Kidney (tissue), 13 donors: ENCODE measurements at regions not wholly inside any gene's neighbourhood (a gene's known extent, or its start where the extent isn't known, plus 50 kb on each side); places are given as distances from the start of the nearest gene placed in this dataset.

ENCODE experiments used
- DNase-seq, 5 donors: peaks; one replicate each; pipeline ENCODE4 v3.0.0-alpha.2; 2013 to 2020
- FAIRE-seq: peaks from 2 replicates; lab custom pipeline; 2012; peaks lifted over from hg19 to GRCh38; lab: Jason Lieb, UNC
- H3K27ac ChIP-seq, 2 donors: one replicate each; pipeline ENCODE4 v1.7.0; 2013; ENCODE audit warnings: low read depth in 2 of 2, low read length in 2 of 2, inconsistent platforms in 1 of 2
- H3K27me3 ChIP-seq: one replicate; pipeline ENCODE4 v1.7.1; 2013; ENCODE audit warnings: low read length, inconsistent platforms; ENCODE audit not compliant: control insufficient read depth, insufficient read depth
- H3K36me3 ChIP-seq, 3 donors: one replicate each; pipeline versions ENCODE4 v1.7.0 to v1.7.1; 2013; ENCODE audit warnings: low read length in 3 of 3, control low read depth in 1 of 3, inconsistent platforms in 1 of 3; ENCODE audit not compliant: insufficient read depth in 3 of 3, control insufficient read depth in 2 of 3
- H3K4me1 ChIP-seq, 3 donors: one replicate each; pipeline versions ENCODE4 v1.7.0 to v1.7.1; 2013; ENCODE audit warnings: low read length in 3 of 3, inconsistent platforms in 1 of 3, low read depth in 1 of 3; ENCODE audit not compliant: control insufficient read depth in 2 of 3, insufficient read depth in 2 of 3
- H3K4me3 ChIP-seq, 3 donors: one replicate each; pipeline versions ENCODE4 v1.7.0 to v1.8.1; 2013; ENCODE audit warnings: low read length in 3 of 3, control low read depth in 1 of 3, inconsistent platforms in 1 of 3
- H3K9ac ChIP-seq, 3 donors: one replicate each; pipeline versions ENCODE4 v1.7.0 to v1.7.1; 2013; ENCODE audit warnings: low read length in 3 of 3, control low read depth in 1 of 3, inconsistent platforms in 1 of 3
- H3K9me3 ChIP-seq, 3 donors: one replicate each; pipeline versions ENCODE4 v1.7.0 to v1.7.1; 2013; ENCODE audit warnings: low read length in 3 of 3, control low read depth in 1 of 3, inconsistent platforms in 1 of 3; ENCODE audit not compliant: control insufficient read depth in 2 of 3, insufficient read depth in 1 of 3
- CTCF ChIP-seq: IDR thresholded peaks from 3 replicates; pipeline ENCODE4 v1.5.1; 2012; ENCODE audit warnings: mild to moderate bottlenecking, moderate library complexity, borderline replicate concordance; ENCODE audit not compliant: insufficient read depth; ENCODE audit errors: extremely low read depth
- intact Hi-C: fragments of 100-400 bp; cut with DNase I; formaldehyde crosslinking; loops from one replicate; pipeline ENCODE4 v1.11.1; 2022
- donor health status: control.
- donor health status: control.
- donor health status: control.
- donor health status: control.
- donor health status: control.
- donor health status: DM: yes; HTN: yes; CAD: no.
- donor health status: Normal renal cell carcinoma (clear cell type).

GRCh38 chr7:138259675-138260074, 183.4 kb downstream of the AKR1D1 start:
- FAIRE-seq (no peak), DNase-seq (no peak)
- Histone ChIP-seq H3K27me3 (no peaks in the 10 kb centered on the region), H3K4me3 (no peak overlapping the region), H3K9me3 (no peaks in the 10 kb centered on the region), H3K27ac (no peak overlapping the region), H3K9ac (no peak overlapping the region), H3K36me3 (no peaks in the 10 kb centered on the region), H3K4me1 (no peaks in the 10 kb centered on the region)
- TF ChIP-seq CTCF: no peak
- intact Hi-C loops: no loop called here

- no peaks in the 10 kb centered on the region for H3K4me1 ChIP-seq
- no peaks in the 10 kb centered on the region for H3K9me3 ChIP-seq
- H3K27ac ChIP-seq: no peak overlapping the region
- no peaks in the 10 kb centered on the region for H3K36me3 ChIP-seq
- TF ChIP-seq CTCF: no peak
- no peak overlapping the region for H3K4me3 ChIP-seq
- H3K27me3 ChIP-seq: no peaks in the 10 kb centered on the region
- H3K9ac ChIP-seq: no peak overlapping the region
- intact Hi-C loops: no loop called here
- DNase-seq: no peak
- no peak for FAIRE-seq
Observed at GRCh38 chr7:138267934-138268333, 191.7 kb downstream of the AKR1D1 start.

DNA sequence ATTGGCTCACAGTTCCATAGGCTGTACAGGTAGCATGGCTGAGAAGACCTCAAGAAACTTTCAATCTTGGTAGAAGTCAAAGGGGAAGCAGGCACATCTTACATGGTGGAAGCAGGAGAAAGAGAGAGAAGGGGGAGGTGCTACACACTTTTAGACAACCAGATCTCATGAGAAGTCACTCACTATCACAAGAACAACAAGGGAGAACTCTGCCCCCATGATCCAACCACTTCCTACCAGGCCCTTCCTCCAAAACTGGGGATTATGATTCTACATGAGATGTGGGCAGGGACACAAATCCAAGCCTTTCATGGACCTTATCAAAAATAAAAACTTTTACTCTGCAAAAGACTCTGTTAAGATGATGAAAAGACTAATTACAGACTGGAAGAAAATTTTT, 183.2 kb upstream of the TRIM24 start:
- H3K4me3 ChIP-seq: no peak overlapping the region
- no peak overlapping the region for H3K9ac ChIP-seq
- TF ChIP-seq CTCF: no peak
- no peaks in the 10 kb centered on the region for H3K36me3 ChIP-seq
- FAIRE-seq (no peak), DNase-seq (no peak)
- no peaks in the 10 kb centered on the region for H3K9me3 ChIP-seq
- intact Hi-C loops: no loop called here
- no peak overlapping the region for H3K27ac ChIP-seq
- no peaks in the 10 kb centered on the region for H3K27me3 ChIP-seq
- no peaks in the 10 kb centered on the region for H3K4me1 ChIP-seq

DNA sequence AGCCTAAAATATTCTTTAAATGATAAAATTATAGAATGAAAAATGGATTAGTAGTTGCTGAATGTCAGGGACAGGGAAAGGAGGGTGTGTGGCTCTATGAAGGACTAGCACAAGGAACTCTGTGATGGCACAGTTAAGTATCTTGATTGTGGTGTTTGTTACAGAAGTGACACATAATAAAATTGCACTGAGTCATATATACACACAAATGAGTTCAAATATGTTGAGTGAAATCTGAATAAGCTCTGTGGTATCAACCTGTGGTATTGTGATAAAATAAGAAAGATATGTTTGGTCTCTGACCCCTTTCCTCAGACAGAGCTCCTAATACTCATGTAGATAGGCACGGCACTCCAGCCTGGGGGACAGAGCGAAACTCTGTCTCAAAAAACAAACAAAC, 181.5 kb upstream of the TRIM24 start:
- no peaks in the 10 kb centered on the region for H3K27me3 ChIP-seq
- H3K4me1 ChIP-seq: no peaks in the 10 kb centered on the region
- FAIRE-seq (no peak), DNase-seq (no peak)
- H3K4me3 ChIP-seq: no peak overlapping the region
- no peak overlapping the region for H3K9ac ChIP-seq
- no peaks in the 10 kb centered on the region for H3K9me3 ChIP-seq
- H3K27ac ChIP-seq: no peak overlapping the region
- no peak for TF ChIP-seq CTCF
- intact Hi-C loops: no loop called here
- no peaks in the 10 kb centered on the region for H3K36me3 ChIP-seq
